ENCODE measurements at regions not wholly inside any gene's neighbourhood (a gene's known extent, or its start where the extent isn't known, plus 50 kb on each side); places are given as distances from the start of the nearest gene placed in this dataset.
A peak's percentile ranks its signal among the peaks of the same experiment; 100 is the strongest.

DNA sequence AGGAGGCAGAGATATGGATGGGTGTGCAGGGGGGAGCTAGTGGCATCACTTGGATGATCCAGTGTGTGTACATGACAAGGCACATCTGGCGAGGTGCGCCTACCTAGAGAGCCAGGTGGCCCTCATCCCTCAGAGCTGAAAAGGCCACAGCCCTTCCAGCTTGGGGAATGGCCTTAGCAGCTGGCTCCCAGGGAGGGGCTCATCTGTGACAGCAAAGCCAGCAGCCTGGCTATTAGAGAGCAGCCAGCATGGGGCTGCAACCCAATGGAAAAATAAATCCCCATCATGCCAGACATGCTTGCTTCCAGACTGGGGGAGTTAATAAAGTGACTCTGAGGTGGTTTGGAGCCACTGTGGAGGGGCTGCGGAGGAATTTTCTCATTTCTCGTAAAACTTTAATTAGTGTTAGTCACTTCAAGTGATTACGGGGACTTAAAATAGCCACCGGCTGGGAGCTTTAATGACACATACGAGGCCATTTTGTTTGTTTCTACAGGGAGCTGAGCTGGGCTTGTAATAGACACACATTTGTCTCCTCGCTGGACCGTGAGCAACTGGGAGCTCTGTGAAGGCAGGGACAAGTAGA lies 111.2 kb upstream of the ALX4 start:
- Mint-ChIP-seq H3K36me3 (ENCODE audit: low read depth) (no peaks in the 10 kb centered on the region), H3K4me1 (ENCODE audit: low read depth) (no peaks in the 10 kb centered on the region), H3K27ac (no peak overlapping the region), H3K4me3 (no peak overlapping the region), H3K27me3 (ENCODE audit: insufficient read depth) (peaks cover 29% of the 10 kb centered on the region), H3K9me3 (no peaks in the 10 kb centered on the region)
- DNase-seq, result no peak
- TF ChIP-seq, protein P1, sequence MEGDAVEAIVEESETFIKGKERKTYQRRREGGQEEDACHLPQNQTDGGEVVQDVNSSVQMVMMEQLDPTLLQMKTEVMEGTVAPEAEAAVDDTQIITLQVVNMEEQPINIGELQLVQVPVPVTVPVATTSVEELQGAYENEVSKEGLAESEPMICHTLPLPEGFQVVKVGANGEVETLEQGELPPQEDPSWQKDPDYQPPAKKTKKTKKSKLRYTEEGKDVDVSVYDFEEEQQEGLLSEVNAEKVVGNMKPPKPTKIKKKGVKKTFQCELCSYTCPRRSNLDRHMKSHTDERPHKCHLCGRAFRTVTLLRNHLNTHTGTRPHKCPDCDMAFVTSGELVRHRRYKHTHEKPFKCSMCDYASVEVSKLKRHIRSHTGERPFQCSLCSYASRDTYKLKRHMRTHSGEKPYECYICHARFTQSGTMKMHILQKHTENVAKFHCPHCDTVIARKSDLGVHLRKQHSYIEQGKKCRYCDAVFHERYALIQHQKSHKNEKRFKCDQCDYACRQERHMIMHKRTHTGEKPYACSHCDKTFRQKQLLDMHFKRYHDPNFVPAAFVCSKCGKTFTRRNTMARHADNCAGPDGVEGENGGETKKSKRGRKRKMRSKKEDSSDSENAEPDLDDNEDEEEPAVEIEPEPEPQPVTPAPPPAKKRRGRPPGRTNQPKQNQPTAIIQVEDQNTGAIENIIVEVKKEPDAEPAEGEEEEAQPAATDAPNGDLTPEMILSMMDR (IDR thresholded peaks at IDR 0.05), result no peak

GRCh38 chr11:44423289-44423688 lies 113.3 kb upstream of the ALX4 start:
- Mint-ChIP-seq H3K4me3 (no peak overlapping the region), H3K9me3 (no peaks in the 10 kb centered on the region), H3K36me3 (ENCODE audit: low read depth) (no peaks in the 10 kb centered on the region), H3K27me3 (ENCODE audit: insufficient read depth) (peaks cover 40% of the 10 kb centered on the region), H3K4me1 (ENCODE audit: low read depth) (no peaks in the 10 kb centered on the region), H3K27ac (no peak overlapping the region)
- DNase-seq, result no peak
- TF ChIP-seq, protein P1 (IDR thresholded peaks at IDR 0.05), result no peak

- Mint-ChIP-seq H3K9me3 (no peaks in the 10 kb centered on the region), H3K36me3 (ENCODE audit: low read depth) (no peaks in the 10 kb centered on the region), H3K27ac (no peak overlapping the region), H3K4me1 (ENCODE audit: low read depth) (no peaks in the 10 kb centered on the region), H3K27me3 (ENCODE audit: insufficient read depth) (peaks cover 42% of the 10 kb centered on the region), H3K4me3 (no peak overlapping the region)
- TF ChIP-seq, protein P1 (IDR thresholded peaks at IDR 0.05), result no peak
- no peak for DNase-seq
Observed at GRCh38 chr11:44424841-44425240, 114.9 kb upstream of the ALX4 start.

DNA sequence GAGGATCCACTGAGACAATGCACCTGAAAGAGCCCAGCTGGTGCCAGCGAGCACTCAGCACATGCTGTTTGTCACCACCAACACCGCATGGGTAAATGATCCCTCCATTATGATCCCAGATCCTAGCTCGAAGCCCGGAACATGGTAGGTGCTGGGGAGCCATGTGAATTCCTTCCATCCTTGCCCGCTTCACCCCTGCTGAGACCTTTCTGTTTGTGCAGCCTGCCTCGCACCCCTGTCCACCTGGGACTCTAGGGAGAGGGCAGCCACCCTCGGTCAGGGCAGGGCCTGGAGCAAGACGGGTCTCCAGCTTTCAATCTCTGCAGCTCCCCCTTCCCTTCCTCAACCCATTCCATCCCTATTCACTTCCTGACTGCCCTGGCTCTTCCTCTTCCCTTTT lies 116.2 kb upstream of the ALX4 start:
- Mint-ChIP-seq H3K9me3 (no peaks in the 10 kb centered on the region), H3K36me3 (ENCODE audit: low read depth) (no peaks in the 10 kb centered on the region), H3K27ac (no peak overlapping the region), H3K4me1 (ENCODE audit: low read depth) (no peaks in the 10 kb centered on the region), H3K4me3 (no peak overlapping the region), H3K27me3 (ENCODE audit: insufficient read depth) (peaks cover 49% of the 10 kb centered on the region)
- no peak for DNase-seq
- TF ChIP-seq, protein P1 (IDR thresholded peaks at IDR 0.05), result no peak

DNA sequence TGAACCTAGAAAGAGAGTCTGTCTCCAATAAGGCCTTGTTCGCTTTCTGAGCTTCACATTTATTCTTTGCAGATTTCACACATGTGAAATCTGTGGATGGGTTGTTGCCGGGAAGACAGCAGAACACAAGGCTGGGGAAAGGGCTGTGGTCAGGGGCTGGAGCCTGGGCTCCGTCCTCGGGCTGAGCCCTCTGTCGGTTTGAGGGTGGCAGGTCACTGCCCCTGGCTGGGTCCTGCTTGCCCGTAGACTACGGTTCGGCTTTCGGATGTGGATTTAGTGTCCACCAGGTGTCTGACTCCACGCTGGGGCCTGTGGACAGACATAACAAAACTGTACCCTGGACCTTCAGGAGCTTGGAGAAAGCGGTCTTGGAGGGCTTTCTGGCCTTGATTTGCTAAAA lies 117.0 kb upstream of the ALX4 start:
- peaks cover 43% of the 10 kb centered on the region for H3K27me3 Mint-ChIP-seq (ENCODE audit: insufficient read depth)
- H3K27ac Mint-ChIP-seq, result no peak overlapping the region
- no peak overlapping the region for H3K4me3 Mint-ChIP-seq
- H3K36me3 Mint-ChIP-seq (ENCODE audit: low read depth), result no peaks in the 10 kb centered on the region
- H3K9me3 Mint-ChIP-seq, result no peaks in the 10 kb centered on the region
- no peaks in the 10 kb centered on the region for H3K4me1 Mint-ChIP-seq (ENCODE audit: low read depth)
- no peak for DNase-seq
- TF ChIP-seq, protein P1 (IDR thresholded peaks at IDR 0.05), result no peak

GRCh38 chr11:44427432-44427831 lies 117.5 kb upstream of the ALX4 start:
- H3K27me3 Mint-ChIP-seq (ENCODE audit: insufficient read depth), result peaks cover 41% of the 10 kb centered on the region
- H3K9me3 Mint-ChIP-seq, result no peaks in the 10 kb centered on the region
- DNase-seq, result no peak
- no peak overlapping the region for H3K27ac Mint-ChIP-seq
- H3K4me3 Mint-ChIP-seq, result no peak overlapping the region
- TF ChIP-seq, protein P1 (IDR thresholded peaks at IDR 0.05), result peak; percentile 45; the same call in 1 of the 2 replicates
- no peaks in the 10 kb centered on the region for H3K36me3 Mint-ChIP-seq (ENCODE audit: low read depth)
- H3K4me1 Mint-ChIP-seq (ENCODE audit: low read depth), result no peaks in the 10 kb centered on the region

Measured in HFFc6 (cell line).